Neural cell (in vitro differentiated cells): ENCODE measurements at regions not wholly inside any gene's neighbourhood (a gene's known extent, or its start where the extent isn't known, plus 50 kb on each side); places are given as distances from the start of the nearest gene placed in this dataset.

Source experiments
- H2AFZ ChIP-seq: fragments of 200-600, 300-800 bp; sonication (generic), shearing (Covaris generic); 2 replicates; pipeline ENCODE4 v1.6.0; 2014; ENCODE audit warnings: low read depth, mild to moderate bottlenecking, antibody characterized with exemption, low read length, moderate library complexity
- H3F3A ChIP-seq: fragments of 200-600 bp; shearing (Covaris generic); 2 replicates; pipeline ENCODE4 v1.6.1; 2016; ENCODE audit warnings: mild to moderate bottlenecking, moderate library complexity, mixed read lengths, antibody characterized with exemption, low read length; ENCODE audit not compliant: insufficient read depth, poor library complexity, severe bottlenecking
- H3K27ac ChIP-seq: fragments of 200-600, 300-800 bp; sonication (generic), shearing (Covaris generic); 2 replicates; pipeline ENCODE4 v1.5.1; 2014; ENCODE audit warnings: mild to moderate bottlenecking, low read length, moderate library complexity
- H3K27me3 ChIP-seq: fragments of 300-800, 200-600 bp; sonication (generic), shearing (Covaris generic); 2 replicates; pipeline ENCODE4 v1.6.0; 2014; ENCODE audit warnings: mild to moderate bottlenecking, low read depth, low read length, moderate library complexity; ENCODE audit not compliant: insufficient read depth
- H3K36me3 ChIP-seq: fragments of 300-800, 200-600 bp; sonication (generic), shearing (Covaris generic); 2 replicates; pipeline ENCODE4 v1.5.1; 2014; ENCODE audit warnings: mild to moderate bottlenecking, antibody characterized with exemption, low read length, moderate library complexity; ENCODE audit not compliant: insufficient read depth
- H3K4me2 ChIP-seq: fragments of 300-800, 200-600 bp; sonication (generic), shearing (Covaris generic); 2 replicates; pipeline ENCODE4 v1.6.0; 2014; ENCODE audit warnings: mild to moderate bottlenecking, low read length
- H3K4me3 ChIP-seq: fragments of 300-800, 200-600 bp; sonication (generic), shearing (Covaris generic); 2 replicates; pipeline ENCODE4 v1.5.1; 2014; ENCODE audit warnings: mild to moderate bottlenecking, low read length, moderate library complexity
- H3K79me2 ChIP-seq: fragments of 200-600 bp; shearing (Covaris generic); replicated peaks from 2 replicates; pipeline ENCODE4 v1.6.0; 2014; ENCODE audit warnings: mild to moderate bottlenecking, low read length, moderate library complexity; ENCODE audit not compliant: insufficient read depth
- H3K9ac ChIP-seq: fragments of 300-800, 200-600 bp; sonication (generic), shearing (Covaris generic); 2 replicates; pipeline ENCODE4 v1.6.1; 2016; ENCODE audit warnings: mild to moderate bottlenecking, low read length, mixed read lengths
- H3K9me2 ChIP-seq: fragments of 200-600 bp; shearing (Covaris generic); 2 replicates; pipeline ENCODE4 v1.6.1; 2016; ENCODE audit warnings: mild to moderate bottlenecking, low read length, mixed read lengths; ENCODE audit not compliant: insufficient read depth
- H3K9me3 ChIP-seq: fragments of 200-600, 300-800 bp; sonication (generic), shearing (Covaris generic); 2 replicates; pipeline ENCODE4 v1.6.1; 2016; ENCODE audit warnings: mild to moderate bottlenecking, mixed run types, low read length, moderate library complexity, mixed read lengths
- H4K20me1 ChIP-seq: fragments of 200-600 bp; shearing (Covaris generic); 2 replicates; pipeline ENCODE4 v1.6.1; 2016; ENCODE audit warnings: mild to moderate bottlenecking, mixed run types; ENCODE audit not compliant: insufficient read depth
- CTCF ChIP-seq: fragments of 450-650 bp; IDR thresholded peaks from 2 replicates; pipeline ENCODE4 v1.5.1; 2014; ENCODE audit warnings: antibody characterized with exemption, mild to moderate bottlenecking, moderate library complexity; ENCODE audit not compliant: poor library complexity, severe bottlenecking
- EP300 ChIP-seq: fragments of 450-650 bp; conservative IDR thresholded peaks from 2 replicates; pipeline ENCODE4 v1.6.1; 2014; ENCODE audit warnings: antibody characterized with exemption, mild to moderate bottlenecking, moderate library complexity; ENCODE audit not compliant: poor library complexity, severe bottlenecking
- EZH2 ChIP-seq: fragments of 200-600, 300-800 bp; shearing (Covaris generic), sonication (generic); IDR thresholded peaks from 2 replicates; pipeline ENCODE4 v1.6.1; 2014; ENCODE audit warnings: antibody characterized with exemption, low read length, borderline replicate concordance, mild to moderate bottlenecking; ENCODE audit not compliant: insufficient read depth, poor library complexity, severe bottlenecking
- MXI1 ChIP-seq: fragments of 450-650 bp; conservative IDR thresholded peaks from 2 replicates; pipeline ENCODE4 v1.6.1; 2014; ENCODE audit warnings: antibody characterized with exemption, mild to moderate bottlenecking; ENCODE audit not compliant: poor library complexity, severe bottlenecking
- POLR2AphosphoS5 ChIP-seq: IDR thresholded peaks from 2 replicates; pipeline ENCODE4 v1.6.1; 2012
- RAD21 ChIP-seq: fragments of 450-650 bp; conservative IDR thresholded peaks from 2 replicates; pipeline ENCODE4 v1.6.1; 2014; ENCODE audit warnings: antibody characterized with exemption, mild to moderate bottlenecking, moderate library complexity
- REST ChIP-seq: IDR thresholded peaks from 2 replicates; pipeline ENCODE4 v1.6.1; 2012; ENCODE audit warnings: borderline replicate concordance
- SMC3 ChIP-seq: fragments of 450-650 bp; conservative IDR thresholded peaks from 2 replicates; pipeline ENCODE4 v1.6.1; 2014; ENCODE audit warnings: antibody characterized with exemption, mild to moderate bottlenecking, moderate library complexity; ENCODE audit not compliant: poor library complexity
- TAF1 ChIP-seq: IDR thresholded peaks from 2 replicates; pipeline ENCODE4 v1.6.1; 2012; ENCODE audit warnings: low read depth

GRCh38 chr20:47907031-47907675 is 121.9 kb upstream of the SULF2 start:
- H3K27ac ChIP-seq = peak overlapping the region; percentile 80

GRCh38 chr20:47906348-47906660 is 121.0 kb upstream of the SULF2 start:
- H3K4me2 ChIP-seq = peak overlapping the region; percentile 7
- H3K9ac ChIP-seq = peak overlapping the region; percentile 50
- peak overlapping the region; percentile 40 for H3K4me3 ChIP-seq
- peak overlapping the region; percentile 80 for H3K27ac ChIP-seq
- H3F3A ChIP-seq = no peaks in the 10 kb centered on the region
- no peaks in the 10 kb centered on the region for H3K36me3 ChIP-seq
- H3K9me3 ChIP-seq = no peaks in the 10 kb centered on the region
- peak; percentile 66 for TF ChIP-seq EP300
- peak; percentile 17 for TF ChIP-seq SMC3
- TF ChIP-seq TAF1 = no peak
- TF ChIP-seq POLR2AphosphoS5 = peak; percentile 76
- H3K9me2 ChIP-seq = no peaks in the 10 kb centered on the region
- H4K20me1 ChIP-seq = no peaks in the 10 kb centered on the region
- no peaks in the 10 kb centered on the region for H3K27me3 ChIP-seq
- H3K79me2 ChIP-seq = no peaks in the 10 kb centered on the region
- H2AFZ ChIP-seq = no peak overlapping the region

More at GRCh38 chr20:47907031-47907675, 121.9 kb upstream of the SULF2 start:
- H3K9me2 ChIP-seq = no peaks in the 10 kb centered on the region
- H3K36me3 ChIP-seq = no peaks in the 10 kb centered on the region
- peak overlapping the region; percentile 13 for H3K4me2 ChIP-seq
- peak overlapping the region; percentile 50 for H3K9ac ChIP-seq
- H3K9me3 ChIP-seq = no peaks in the 10 kb centered on the region
- no peak for TF ChIP-seq RAD21
- TF ChIP-seq CTCF = no peak
- no peak for TF ChIP-seq EP300
- TF ChIP-seq REST = no peak
- TF ChIP-seq POLR2AphosphoS5 = no peak
- TF ChIP-seq MXI1 = no peak
- no peak for TF ChIP-seq EZH2
- no peak for TF ChIP-seq SMC3
- TF ChIP-seq TAF1 = no peak
- no peaks in the 10 kb centered on the region for H3K79me2 ChIP-seq
- H3K4me3 ChIP-seq = peak overlapping the region; percentile 40
- H3K27me3 ChIP-seq = no peaks in the 10 kb centered on the region
- no peak overlapping the region for H2AFZ ChIP-seq
- no peaks in the 10 kb centered on the region for H3F3A ChIP-seq
- no peaks in the 10 kb centered on the region for H4K20me1 ChIP-seq
